Panc1 (cell line): ENCODE measurements at regions not wholly inside any gene's neighbourhood (a gene's known extent, or its start where the extent isn't known, plus 50 kb on each side); places are given as distances from the start of the nearest gene placed in this dataset.
"Not testable (repeated sequence)": the region's sequence is repeated elsewhere in the genome, so short reads cannot be mapped to it uniquely, and the experiment has no call there.

Experiments used
- ATAC-seq: fragments of 200-7000 bp; cut with Tn5 transposase; 2 replicates; pipeline ENCODE4 v1.9.1; 2020; ENCODE audit warnings: mild to moderate bottlenecking, moderate library complexity
- BruUV-seq: library from RNA; stranded (reverse); fragments of 400-500 nt; replicated peaks from 2 replicates; lab custom pipeline; 2021; lab: Mats Ljungman, UMichigan
- CTCF ChIA-PET: fragments of 300-600 bp; sonication (Branson Sonifier 250); formaldehyde crosslinking; loops from one replicate; lab custom pipeline; 2022; ENCODE audit warnings: antibody characterized with exemption; lab: Charles Lee
- POLR2A ChIA-PET: fragments of 300-600 bp; sonication (Branson Sonifier 250); formaldehyde crosslinking; loops from one replicate; lab custom pipeline; 2022; ENCODE audit warnings: antibody characterized with exemption; lab: Charles Lee
- DNase-seq: peaks from one replicate; pipeline ENCODE4 v3.0.0-alpha.2; 2010; ENCODE audit warnings: low read depth, low spot score
- H3K27ac ChIP-seq: 2 replicates; pipeline ENCODE4 v1.5.1; 2011; ENCODE audit warnings: mild to moderate bottlenecking, low read length, inconsistent platforms
- H3K27me3 ChIP-seq: fragments of 200-500 bp; sonication (Bioruptor generic); 2 replicates; pipeline ENCODE4 v1.6.0; 2014; ENCODE audit warnings: low read length, inconsistent platforms; ENCODE audit not compliant: control insufficient read depth, insufficient read depth
- H3K36me3 ChIP-seq: fragments of 200-500 bp; sonication (Bioruptor generic); 2 replicates; pipeline ENCODE4 v1.5.1; 2014; ENCODE audit warnings: inconsistent platforms, mild to moderate bottlenecking, low read length, moderate library complexity; ENCODE audit not compliant: control insufficient read depth, insufficient read depth
- H3K4me1 ChIP-seq: 2 replicates; pipeline ENCODE4 v1.5.1; 2011; ENCODE audit warnings: inconsistent platforms, mild to moderate bottlenecking, low read length, moderate library complexity; ENCODE audit not compliant: control insufficient read depth, insufficient read depth
- H3K4me3 ChIP-seq, 2 experiments: 2 replicates each; pipeline ENCODE4 v1.5.1; 2011 to 2012; ENCODE audit warnings: low read depth in 2 of 2, low read length in 2 of 2, mild to moderate bottlenecking in 2 of 2, inconsistent platforms in 1 of 2, moderate library complexity in 1 of 2
- H3K9me3 ChIP-seq: fragments of 200-500 bp; sonication (Bioruptor generic); 2 replicates; pipeline ENCODE4 v1.5.1; 2014; ENCODE audit warnings: low read depth, mild to moderate bottlenecking, inconsistent platforms, low read length, moderate library complexity; ENCODE audit not compliant: control insufficient read depth, insufficient read depth
- POLR2AphosphoS5 ChIP-seq: IDR thresholded peaks from 2 replicates; pipeline ENCODE4 v1.6.1; 2012; ENCODE audit warnings: mild to moderate bottlenecking, low read depth, low read length, moderate library complexity
- SIN3A ChIP-seq: IDR thresholded peaks from 2 replicates; pipeline ENCODE4 v1.6.1; 2012; ENCODE audit warnings: low read depth, mild to moderate bottlenecking, low read length, moderate library complexity, borderline replicate concordance; ENCODE audit not compliant: insufficient read depth
- TCF7L2 ChIP-seq: IDR thresholded peaks from 2 replicates; pipeline ENCODE4 v1.6.1; 2011; ENCODE audit warnings: mild to moderate bottlenecking, low read depth, low read length, inconsistent platforms
- in situ Hi-C: cut with HindIII; loops from 2 replicates; pipeline ENCODE4 v1.10.0; 2016; ENCODE audit warnings: low sequenced_read_pairs, low pct_unique_long_range_greater_than_20kb
- intact Hi-C: fragments of 100-400 bp; cut with micrococcal nuclease; formaldehyde crosslinking; loops from one replicate; pipeline ENCODE4 v1.10.0; 2022; ENCODE audit not compliant: unreplicated experiment
- TF ChIP-seq, protein P1 (sequence below): fragments of 450-650 bp; IDR thresholded peaks from 2 replicates; pipeline ENCODE4 v1.5.1; 2017; ENCODE audit warnings: mild to moderate bottlenecking
- TF ChIP-seq, protein P2 (sequence below), 2 experiments: IDR thresholded peaks; 2 replicates each; pipeline ENCODE4 v1.6.1; 2011 to 2012; ENCODE audit warnings: low read depth in 2 of 2, control low read depth in 1 of 2, low read length in 1 of 2, mild to moderate bottlenecking in 1 of 2, moderate library complexity in 1 of 2; ENCODE audit not compliant: insufficient read depth in 1 of 2

DNA sequence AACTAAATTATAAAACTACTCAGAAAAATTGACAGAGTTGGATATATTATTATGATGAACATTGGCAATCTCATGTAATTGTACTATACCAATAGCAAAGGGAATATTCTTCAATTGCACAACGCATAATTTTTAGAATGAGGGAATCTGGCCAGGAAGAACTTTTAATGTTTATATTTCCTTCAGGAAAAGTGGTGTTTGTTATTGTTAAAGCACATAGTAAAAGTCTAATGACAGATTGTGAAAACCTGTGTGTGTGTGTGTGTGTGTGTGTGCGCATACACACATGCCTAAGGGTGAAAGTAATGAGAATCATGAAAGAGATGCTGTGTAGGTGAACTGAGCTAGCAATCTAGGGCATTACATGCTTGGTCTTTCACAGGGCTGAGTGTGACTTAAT lies 877.7 kb downstream of the SLC6A15 start:
- intact Hi-C loops, result no loop called here
- no peak for TF ChIP-seq POLR2AphosphoS5
- TF ChIP-seq TCF7L2, result no peak
- TF ChIP-seq, protein P1, sequence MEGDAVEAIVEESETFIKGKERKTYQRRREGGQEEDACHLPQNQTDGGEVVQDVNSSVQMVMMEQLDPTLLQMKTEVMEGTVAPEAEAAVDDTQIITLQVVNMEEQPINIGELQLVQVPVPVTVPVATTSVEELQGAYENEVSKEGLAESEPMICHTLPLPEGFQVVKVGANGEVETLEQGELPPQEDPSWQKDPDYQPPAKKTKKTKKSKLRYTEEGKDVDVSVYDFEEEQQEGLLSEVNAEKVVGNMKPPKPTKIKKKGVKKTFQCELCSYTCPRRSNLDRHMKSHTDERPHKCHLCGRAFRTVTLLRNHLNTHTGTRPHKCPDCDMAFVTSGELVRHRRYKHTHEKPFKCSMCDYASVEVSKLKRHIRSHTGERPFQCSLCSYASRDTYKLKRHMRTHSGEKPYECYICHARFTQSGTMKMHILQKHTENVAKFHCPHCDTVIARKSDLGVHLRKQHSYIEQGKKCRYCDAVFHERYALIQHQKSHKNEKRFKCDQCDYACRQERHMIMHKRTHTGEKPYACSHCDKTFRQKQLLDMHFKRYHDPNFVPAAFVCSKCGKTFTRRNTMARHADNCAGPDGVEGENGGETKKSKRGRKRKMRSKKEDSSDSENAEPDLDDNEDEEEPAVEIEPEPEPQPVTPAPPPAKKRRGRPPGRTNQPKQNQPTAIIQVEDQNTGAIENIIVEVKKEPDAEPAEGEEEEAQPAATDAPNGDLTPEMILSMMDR, result no peak
- TF ChIP-seq SIN3A, result no peak
- TF ChIP-seq, protein P2, sequence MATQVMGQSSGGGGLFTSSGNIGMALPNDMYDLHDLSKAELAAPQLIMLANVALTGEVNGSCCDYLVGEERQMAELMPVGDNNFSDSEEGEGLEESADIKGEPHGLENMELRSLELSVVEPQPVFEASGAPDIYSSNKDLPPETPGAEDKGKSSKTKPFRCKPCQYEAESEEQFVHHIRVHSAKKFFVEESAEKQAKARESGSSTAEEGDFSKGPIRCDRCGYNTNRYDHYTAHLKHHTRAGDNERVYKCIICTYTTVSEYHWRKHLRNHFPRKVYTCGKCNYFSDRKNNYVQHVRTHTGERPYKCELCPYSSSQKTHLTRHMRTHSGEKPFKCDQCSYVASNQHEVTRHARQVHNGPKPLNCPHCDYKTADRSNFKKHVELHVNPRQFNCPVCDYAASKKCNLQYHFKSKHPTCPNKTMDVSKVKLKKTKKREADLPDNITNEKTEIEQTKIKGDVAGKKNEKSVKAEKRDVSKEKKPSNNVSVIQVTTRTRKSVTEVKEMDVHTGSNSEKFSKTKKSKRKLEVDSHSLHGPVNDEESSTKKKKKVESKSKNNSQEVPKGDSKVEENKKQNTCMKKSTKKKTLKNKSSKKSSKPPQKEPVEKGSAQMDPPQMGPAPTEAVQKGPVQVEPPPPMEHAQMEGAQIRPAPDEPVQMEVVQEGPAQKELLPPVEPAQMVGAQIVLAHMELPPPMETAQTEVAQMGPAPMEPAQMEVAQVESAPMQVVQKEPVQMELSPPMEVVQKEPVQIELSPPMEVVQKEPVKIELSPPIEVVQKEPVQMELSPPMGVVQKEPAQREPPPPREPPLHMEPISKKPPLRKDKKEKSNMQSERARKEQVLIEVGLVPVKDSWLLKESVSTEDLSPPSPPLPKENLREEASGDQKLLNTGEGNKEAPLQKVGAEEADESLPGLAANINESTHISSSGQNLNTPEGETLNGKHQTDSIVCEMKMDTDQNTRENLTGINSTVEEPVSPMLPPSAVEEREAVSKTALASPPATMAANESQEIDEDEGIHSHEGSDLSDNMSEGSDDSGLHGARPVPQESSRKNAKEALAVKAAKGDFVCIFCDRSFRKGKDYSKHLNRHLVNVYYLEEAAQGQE (IDR thresholded peaks at IDR 0.05; ENCODE audit: insufficient read depth in 1 of 2, low read depth in 2 of 2, low read length in 1 of 2), result no peak
- BruUV-seq, result no TSS peak
- no peaks in the 10 kb centered on the region for H3K27me3 ChIP-seq
- ATAC-seq (no peak), DNase-seq (no peak)
- 0 out of 2 replicates have a peak, but pooled peaks cover 7% of the 10 kb centered on the region for H3K9me3 ChIP-seq
- H3K27ac ChIP-seq, result no peak overlapping the region
- in situ Hi-C loops, result no loop called here
- H3K4me3 ChIP-seq, result no peak overlapping the region
- ChIA-PET POLR2A (no interaction called here), CTCF (no interaction called here)
- H3K4me1 ChIP-seq, result no peaks in the 10 kb centered on the region
- no peaks in the 10 kb centered on the region for H3K36me3 ChIP-seq

DNA sequence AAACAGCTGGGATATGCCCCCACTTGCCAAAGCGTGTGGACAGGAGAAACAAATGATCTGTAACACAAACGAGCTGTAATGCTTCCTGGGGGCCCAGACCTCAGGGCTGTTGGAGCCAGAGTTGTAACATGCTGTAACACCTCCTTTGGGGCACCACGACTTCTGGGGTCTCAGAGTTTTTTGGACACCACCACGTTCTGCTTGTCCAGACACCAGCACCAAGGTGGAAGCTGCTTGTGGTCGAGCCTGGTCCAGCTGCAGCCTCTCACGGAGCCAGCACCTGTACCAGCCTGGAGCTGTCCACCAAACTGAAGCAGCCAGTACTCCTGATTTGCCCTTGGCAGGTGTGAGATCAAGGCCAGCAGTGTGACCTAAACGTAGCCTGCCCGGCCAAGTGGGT lies 879.4 kb downstream of the SLC6A15 start:
- Histone ChIP-seq H3K36me3 (no peaks in the 10 kb centered on the region), H3K4me1 (no peaks in the 10 kb centered on the region), H3K27ac (no peak overlapping the region), H3K9me3 (0 out of 2 replicates have a peak, but pooled peaks cover 7% of the 10 kb centered on the region), H3K4me3 (no peak overlapping the region), H3K27me3 (no peaks in the 10 kb centered on the region)
- POLR2A ChIA-PET, result no interaction called here
- BruUV-seq, result no TSS peak
- in situ Hi-C loops (no loop called here), intact Hi-C loops (no loop called here)
- TF ChIP-seq SIN3A, result no peak
- no peak for TF ChIP-seq TCF7L2
- TF ChIP-seq POLR2AphosphoS5, result no peak
- TF ChIP-seq, protein P1, result no peak
- TF ChIP-seq, protein P2 (IDR thresholded peaks at IDR 0.05; ENCODE audit: insufficient read depth in 1 of 2, low read depth in 2 of 2, low read length in 1 of 2), result no peak
- DNase-seq (no peak), ATAC-seq (no peak)
- CTCF ChIA-PET, result no interaction called here

DNA sequence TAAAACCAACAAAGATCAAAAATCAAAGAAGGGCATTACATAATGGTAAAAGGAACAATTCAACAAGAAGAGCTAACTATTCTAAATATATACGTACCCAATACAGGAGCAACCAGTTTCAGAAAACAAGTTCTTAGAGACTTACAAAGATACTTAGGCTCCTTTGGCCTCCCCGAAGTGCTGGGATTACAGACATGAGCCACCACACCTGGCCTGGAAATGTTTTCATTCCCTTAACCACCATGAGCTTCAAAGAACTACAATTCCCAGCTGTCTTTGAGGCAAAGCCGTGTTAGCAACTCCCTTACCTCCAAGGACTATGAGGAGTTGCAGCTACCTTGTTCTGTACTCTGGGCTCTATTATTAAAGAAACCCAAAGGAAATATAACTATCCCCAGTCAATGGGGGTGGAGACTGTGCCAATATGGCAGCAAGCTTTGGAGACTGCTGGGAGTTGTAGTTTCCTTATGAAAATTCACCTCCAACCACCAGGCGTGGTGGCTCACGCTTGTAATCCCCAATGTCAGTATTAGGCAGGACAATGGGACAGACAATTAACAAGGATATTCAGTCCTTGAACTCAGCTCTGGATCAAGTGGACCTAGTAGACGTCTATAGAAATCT lies 893.9 kb downstream of the SLC6A15 start:
- POLR2A ChIA-PET, BruUV-seq, H3K36me3 ChIP-seq, DNase-seq, intact Hi-C loops, H3K27me3 ChIP-seq, H3K27ac ChIP-seq, in situ Hi-C loops, H3K4me1 ChIP-seq, H3K9me3 ChIP-seq, ATAC-seq, CTCF ChIA-PET, H3K4me3 ChIP-seq: not testable (repeated sequence)
